ENCODE measurements at regions not wholly inside any gene's neighbourhood (a gene's known extent, or its start where the extent isn't known, plus 50 kb on each side); places are given as distances from the start of the nearest gene placed in this dataset.
"Not testable (repeated sequence)": the region's sequence is repeated elsewhere in the genome, so short reads cannot be mapped to it uniquely, and the experiment has no call there.

GRCh38 chr10:62590306-62590705, 214.2 kb upstream of the ADO start:
- DNase-seq (ENCODE audit: insufficient read length, low spot score) (no peak), FAIRE-seq (no peak)
- TF ChIP-seq SPI1 (IDR thresholded peaks at IDR 0.05; ENCODE audit: low read depth, low read length): no peak
- no peak for TF ChIP-seq POLR2A (IDR thresholded peaks at IDR 0.05; ENCODE audit: low read depth, low read length)
- no peak for TF ChIP-seq POLR2AphosphoS5 (IDR thresholded peaks at IDR 0.05; ENCODE audit: low read depth, low read length)
- no peak for TF ChIP-seq PAX5 (IDR thresholded peaks at IDR 0.05; ENCODE audit: insufficient read depth, low read length, severe bottlenecking)
- TF ChIP-seq POU2F2 (IDR thresholded peaks at IDR 0.05; ENCODE audit: low read depth, low read length): no peak
- TF ChIP-seq TAF1 (IDR thresholded peaks at IDR 0.05; ENCODE audit: low read depth, low read length): no peak

GRCh38 chr10:62594093-62594520, 210.4 kb upstream of the ADO start:
- peak; percentile 23 for DNase-seq (ENCODE audit: insufficient read length, low spot score)
- TF ChIP-seq SPI1 (IDR thresholded peaks at IDR 0.05; ENCODE audit: low read depth, low read length) (peak; percentile 30; the same call in 1 of the 2 replicates), TAF1 (IDR thresholded peaks at IDR 0.05; ENCODE audit: low read depth, low read length) (no peak)
- FAIRE-seq: peak; percentile 91

- TF ChIP-seq POU2F2 (IDR thresholded peaks at IDR 0.05; ENCODE audit: low read depth, low read length) (no peak), SPI1 (IDR thresholded peaks at IDR 0.05; ENCODE audit: low read depth, low read length) (no peak), TAF1 (IDR thresholded peaks at IDR 0.05; ENCODE audit: low read depth, low read length) (no peak), POLR2A (IDR thresholded peaks at IDR 0.05; ENCODE audit: low read depth, low read length) (no peak), POLR2AphosphoS5 (IDR thresholded peaks at IDR 0.05; ENCODE audit: low read depth, low read length) (no peak), PAX5 (IDR thresholded peaks at IDR 0.05; ENCODE audit: insufficient read depth, low read length, severe bottlenecking) (no peak)
- no peak for FAIRE-seq
- no peak for DNase-seq (ENCODE audit: insufficient read length, low spot score)
These were observed 207.3 kb upstream of the ADO start for GRCh38 chr10:62597226-62597625.

- DNase-seq (ENCODE audit: insufficient read length, low spot score) (no peak), FAIRE-seq (no peak)
- TF ChIP-seq SPI1 (IDR thresholded peaks at IDR 0.05; ENCODE audit: low read depth, low read length): no peak
- TF ChIP-seq POU2F2 (IDR thresholded peaks at IDR 0.05; ENCODE audit: low read depth, low read length): no peak
- TF ChIP-seq POLR2A (IDR thresholded peaks at IDR 0.05; ENCODE audit: low read depth, low read length): no peak
- TF ChIP-seq PAX5 (IDR thresholded peaks at IDR 0.05; ENCODE audit: insufficient read depth, low read length, severe bottlenecking): no peak
- TF ChIP-seq TAF1 (IDR thresholded peaks at IDR 0.05; ENCODE audit: low read depth, low read length): no peak
- no peak for TF ChIP-seq POLR2AphosphoS5 (IDR thresholded peaks at IDR 0.05; ENCODE audit: low read depth, low read length)
These were observed 205.4 kb upstream of the ADO start for GRCh38 chr10:62599161-62599560.

- FAIRE-seq; DNase-seq (ENCODE audit: insufficient read length, low spot score): not testable (repeated sequence)
These were observed 198.0 kb upstream of the ADO start for GRCh38 chr10:62606551-62606950.

GRCh38 chr10:62608189-62608875, 196.2 kb upstream of the ADO start:
- not testable (repeated sequence) for FAIRE-seq; DNase-seq (ENCODE audit: insufficient read length, low spot score)

GRCh38 chr10:62610649-62611229, 193.8 kb upstream of the ADO start:
- peak; percentile 97 for FAIRE-seq
- peak; percentile 78 for DNase-seq (ENCODE audit: insufficient read length, low spot score)
- TF ChIP-seq POU2F2 (IDR thresholded peaks at IDR 0.05; ENCODE audit: low read depth, low read length) (no peak), PAX5 (IDR thresholded peaks at IDR 0.05; ENCODE audit: insufficient read depth, low read length, severe bottlenecking) (no peak), TAF1 (IDR thresholded peaks at IDR 0.05; ENCODE audit: low read depth, low read length) (no peak), POLR2AphosphoS5 (IDR thresholded peaks at IDR 0.05; ENCODE audit: low read depth, low read length) (no peak)

- FAIRE-seq: peak; percentile 54
- no peak for TF ChIP-seq POU2F2 (IDR thresholded peaks at IDR 0.05; ENCODE audit: low read depth, low read length)
- no peak for TF ChIP-seq TAF1 (IDR thresholded peaks at IDR 0.05; ENCODE audit: low read depth, low read length)
- no peak for TF ChIP-seq PAX5 (IDR thresholded peaks at IDR 0.05; ENCODE audit: insufficient read depth, low read length, severe bottlenecking)
- no peak for TF ChIP-seq POLR2AphosphoS5 (IDR thresholded peaks at IDR 0.05; ENCODE audit: low read depth, low read length)
- no peak for TF ChIP-seq POLR2A (IDR thresholded peaks at IDR 0.05; ENCODE audit: low read depth, low read length)
- no peak for TF ChIP-seq SPI1 (IDR thresholded peaks at IDR 0.05; ENCODE audit: low read depth, low read length)
- DNase-seq (ENCODE audit: insufficient read length, low spot score): no peak
These were observed 191.1 kb upstream of the ADO start for GRCh38 chr10:62613424-62613823.

- no peak for TF ChIP-seq POLR2A (IDR thresholded peaks at IDR 0.05; ENCODE audit: low read depth, low read length)
- no peak for TF ChIP-seq PAX5 (IDR thresholded peaks at IDR 0.05; ENCODE audit: insufficient read depth, low read length, severe bottlenecking)
- TF ChIP-seq POU2F2 (IDR thresholded peaks at IDR 0.05; ENCODE audit: low read depth, low read length): no peak
- DNase-seq (ENCODE audit: insufficient read length, low spot score) (no peak), FAIRE-seq (no peak)
These were observed 190.7 kb upstream of the ADO start for GRCh38 chr10:62613859-62614258.

GRCh38 chr10:62614389-62615157, 189.9 kb upstream of the ADO start:
- DNase-seq (ENCODE audit: insufficient read length, low spot score): no peak
- peak; percentile 69 for FAIRE-seq
- TF ChIP-seq SPI1 (IDR thresholded peaks at IDR 0.05; ENCODE audit: low read depth, low read length) (peak; percentile 63), PAX5 (IDR thresholded peaks at IDR 0.05; ENCODE audit: insufficient read depth, low read length, severe bottlenecking) (no peak), POU2F2 (IDR thresholded peaks at IDR 0.05; ENCODE audit: low read depth, low read length) (0 out of 2 replicates have a peak, but pooled peaks have one; percentile 35)

Measured in GM12891 (cell line).